ENCODE measurements at regions not wholly inside any gene's neighbourhood (a gene's known extent, or its start where the extent isn't known, plus 50 kb on each side); places are given as distances from the start of the nearest gene placed in this dataset.

GRCh38 chr7:20870977-20871376 lies 84.3 kb upstream of the SP8 start:
- TF ChIP-seq POLR2AphosphoS5 (IDR thresholded peaks at IDR 0.05) = no peak
- TF ChIP-seq CTCF (IDR thresholded peaks at IDR 0.05) = no peak
- TF ChIP-seq POLR2A (IDR thresholded peaks at IDR 0.05) = no peak
- TF ChIP-seq EP300 (IDR thresholded peaks at IDR 0.05) = no peak

All from suprapubic skin (tissue), 4 donors.